NOMO-1 treated with DMSO at 0.1 percent for 48 hours (cell line): ENCODE measurements at regions not wholly inside any gene's neighbourhood (a gene's known extent, or its start where the extent isn't known, plus 50 kb on each side); places are given as distances from the start of the nearest gene placed in this dataset.

Experiments
- DNase-seq: peaks from one replicate; lab custom pipeline; 2025; ENCODE audit not compliant: unreplicated experiment; lab: John Stamatoyannopoulos, UW

- peak; percentile 27 for DNase-seq
These were observed 543.6 kb upstream of the B3GALT2 start for GRCh38 chr1:193730017-193730416.

- DNase-seq: no peak
These were observed 543.0 kb upstream of the B3GALT2 start for GRCh38 chr1:193729429-193729828.

- DNase-seq: no peak
These were observed 541.4 kb upstream of the B3GALT2 start for GRCh38 chr1:193727850-193728249.

- no peak for DNase-seq
These were observed 540.3 kb upstream of the B3GALT2 start for GRCh38 chr1:193726722-193727121.

GRCh38 chr1:193712392-193712791 is 526.0 kb upstream of the B3GALT2 start:
- DNase-seq: no peak

- no peak for DNase-seq
These were observed 523.2 kb upstream of the B3GALT2 start for GRCh38 chr1:193709607-193710006.

GRCh38 chr1:193707271-193708021 is 521.0 kb upstream of the B3GALT2 start:
- DNase-seq: no peak

GRCh38 chr1:193706766-193707165 is 520.4 kb upstream of the B3GALT2 start:
- DNase-seq: no peak

- peak; percentile 42 for DNase-seq
These were observed 519.2 kb upstream of the B3GALT2 start for GRCh38 chr1:193705554-193705981.

GRCh38 chr1:193703655-193704054 is 517.2 kb upstream of the B3GALT2 start:
- no peak for DNase-seq

- no peak for DNase-seq
These were observed 516.7 kb upstream of the B3GALT2 start for GRCh38 chr1:193703121-193703520.

GRCh38 chr1:193701759-193702158 is 515.3 kb upstream of the B3GALT2 start:
- DNase-seq: no peak

- no peak for DNase-seq
These were observed 514.4 kb upstream of the B3GALT2 start for GRCh38 chr1:193700710-193701355.

GRCh38 chr1:193699261-193699660 is 512.8 kb upstream of the B3GALT2 start:
- DNase-seq: no peak

GRCh38 chr1:193697776-193698175 is 511.4 kb upstream of the B3GALT2 start:
- no peak for DNase-seq

- no peak for DNase-seq
These were observed 510.8 kb upstream of the B3GALT2 start for GRCh38 chr1:193697115-193697762.

- no peak for DNase-seq
These were observed 508.3 kb upstream of the B3GALT2 start for GRCh38 chr1:193694741-193695140.

GRCh38 chr1:193685986-193686385 is 499.6 kb upstream of the B3GALT2 start:
- DNase-seq: peak; percentile 17

- DNase-seq: no peak
These were observed 495.0 kb upstream of the B3GALT2 start for GRCh38 chr1:193681422-193681821.

GRCh38 chr1:193680924-193681316 is 494.5 kb upstream of the B3GALT2 start:
- DNase-seq: no peak

- no peak for DNase-seq
These were observed 494.0 kb upstream of the B3GALT2 start for GRCh38 chr1:193680247-193680923.

- no peak for DNase-seq
These were observed 491.5 kb upstream of the B3GALT2 start for GRCh38 chr1:193677874-193678273.
